ENCODE measurements at regions not wholly inside any gene's neighbourhood (a gene's known extent, or its start where the extent isn't known, plus 50 kb on each side); places are given as distances from the start of the nearest gene placed in this dataset.
A peak's percentile ranks its signal among the peaks of the same experiment; 100 is the strongest.

DNA sequence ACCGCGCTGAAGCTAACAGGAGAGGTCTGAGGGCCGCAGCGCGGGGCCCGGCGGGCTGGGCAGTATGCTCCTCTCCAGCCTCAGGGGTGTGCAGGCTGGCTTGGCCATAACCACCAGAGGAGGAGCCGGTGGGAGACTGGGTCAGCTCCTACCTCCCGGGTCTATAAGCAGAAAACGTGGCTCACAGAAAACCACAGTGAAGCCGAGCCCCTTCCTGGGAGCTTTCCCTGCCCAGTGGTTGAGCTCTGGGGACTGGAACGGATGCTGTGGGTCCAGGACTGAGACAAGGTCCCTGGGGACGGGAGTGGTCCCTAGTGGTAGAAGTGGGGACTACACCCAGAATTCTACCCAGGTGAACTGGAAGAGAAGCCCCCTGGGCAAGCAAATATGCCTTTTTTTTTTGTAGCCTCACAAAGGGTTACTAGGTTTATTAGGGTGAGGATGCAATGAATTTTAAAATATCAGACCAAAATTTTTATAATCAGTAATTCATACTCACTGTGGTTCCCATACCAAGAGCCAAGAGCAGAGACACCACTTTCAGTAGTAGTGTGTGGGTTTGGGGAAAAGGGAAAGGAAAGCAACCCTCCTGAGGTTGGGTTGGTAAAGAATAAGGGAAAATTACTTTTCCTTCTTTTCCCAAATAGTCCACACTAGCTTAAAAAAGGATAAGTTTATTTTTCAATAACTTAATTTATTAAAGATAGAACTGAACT, 67.9 kb upstream of the PRKCQ start:
- TF ChIP-seq, protein P1, sequence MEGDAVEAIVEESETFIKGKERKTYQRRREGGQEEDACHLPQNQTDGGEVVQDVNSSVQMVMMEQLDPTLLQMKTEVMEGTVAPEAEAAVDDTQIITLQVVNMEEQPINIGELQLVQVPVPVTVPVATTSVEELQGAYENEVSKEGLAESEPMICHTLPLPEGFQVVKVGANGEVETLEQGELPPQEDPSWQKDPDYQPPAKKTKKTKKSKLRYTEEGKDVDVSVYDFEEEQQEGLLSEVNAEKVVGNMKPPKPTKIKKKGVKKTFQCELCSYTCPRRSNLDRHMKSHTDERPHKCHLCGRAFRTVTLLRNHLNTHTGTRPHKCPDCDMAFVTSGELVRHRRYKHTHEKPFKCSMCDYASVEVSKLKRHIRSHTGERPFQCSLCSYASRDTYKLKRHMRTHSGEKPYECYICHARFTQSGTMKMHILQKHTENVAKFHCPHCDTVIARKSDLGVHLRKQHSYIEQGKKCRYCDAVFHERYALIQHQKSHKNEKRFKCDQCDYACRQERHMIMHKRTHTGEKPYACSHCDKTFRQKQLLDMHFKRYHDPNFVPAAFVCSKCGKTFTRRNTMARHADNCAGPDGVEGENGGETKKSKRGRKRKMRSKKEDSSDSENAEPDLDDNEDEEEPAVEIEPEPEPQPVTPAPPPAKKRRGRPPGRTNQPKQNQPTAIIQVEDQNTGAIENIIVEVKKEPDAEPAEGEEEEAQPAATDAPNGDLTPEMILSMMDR (IDR thresholded peaks at IDR 0.05; ENCODE audit: low read depth, low read length): peak; percentile 59
- TF ChIP-seq POLR2A (IDR thresholded peaks at IDR 0.05; ENCODE audit: extremely low read depth, insufficient read length): no peak

All from NB4 (cell line).